NCI-H82 (cell line): ENCODE measurements at regions not wholly inside any gene's neighbourhood (a gene's known extent, or its start where the extent isn't known, plus 50 kb on each side); places are given as distances from the start of the nearest gene placed in this dataset.

Experiments
- DNase-seq: peaks from one replicate; lab custom pipeline; 2025; lab: John Stamatoyannopoulos, UW

GRCh38 chr13:63693696-63694095, 2278.0 kb upstream of the PCDH20 start:
- DNase-seq: no peak

GRCh38 chr13:63691474-63691873, 2275.8 kb upstream of the PCDH20 start:
- no peak for DNase-seq

GRCh38 chr13:63690672-63691071, 2275.0 kb upstream of the PCDH20 start:
- no peak for DNase-seq

GRCh38 chr13:63684822-63685221, 2269.2 kb upstream of the PCDH20 start:
- DNase-seq: no peak

GRCh38 chr13:63680704-63681103, 2265.1 kb upstream of the PCDH20 start:
- DNase-seq: no peak

- DNase-seq: peak; percentile 49
These were observed 2255.6 kb upstream of the PCDH20 start for GRCh38 chr13:63671296-63671695.

- no peak for DNase-seq
These were observed 2235.7 kb upstream of the PCDH20 start for GRCh38 chr13:63651394-63651793.

GRCh38 chr13:63643543-63643942, 2227.9 kb upstream of the PCDH20 start:
- no peak for DNase-seq

- peak; percentile 34 for DNase-seq
These were observed 2220.8 kb upstream of the PCDH20 start for GRCh38 chr13:63636316-63636993.

GRCh38 chr13:63632321-63632720, 2216.7 kb upstream of the PCDH20 start:
- DNase-seq: no peak

- DNase-seq: no peak
These were observed 2215.4 kb upstream of the PCDH20 start for GRCh38 chr13:63631006-63631405.

GRCh38 chr13:63629591-63629990, 2213.9 kb upstream of the PCDH20 start:
- DNase-seq: no peak

- DNase-seq: no peak
These were observed 2212.7 kb upstream of the PCDH20 start for GRCh38 chr13:63628310-63628709.

- no peak for DNase-seq
These were observed 2210.2 kb upstream of the PCDH20 start for GRCh38 chr13:63625869-63626268.

GRCh38 chr13:63614874-63615612, 2199.4 kb upstream of the PCDH20 start:
- no peak for DNase-seq

GRCh38 chr13:63607153-63607552, 2191.5 kb upstream of the PCDH20 start:
- no peak for DNase-seq

- no peak for DNase-seq
These were observed 2190.3 kb upstream of the PCDH20 start for GRCh38 chr13:63605962-63606361.

GRCh38 chr13:63605403-63605802, 2189.8 kb upstream of the PCDH20 start:
- no peak for DNase-seq

- DNase-seq: no peak
These were observed 2180.2 kb upstream of the PCDH20 start for GRCh38 chr13:63595811-63596210.

GRCh38 chr13:63586467-63586866, 2170.8 kb upstream of the PCDH20 start:
- DNase-seq: no peak

GRCh38 chr13:63578796-63579195, 2163.1 kb upstream of the PCDH20 start:
- DNase-seq: no peak

- DNase-seq: no peak
These were observed 2151.4 kb upstream of the PCDH20 start for GRCh38 chr13:63567031-63567430.

GRCh38 chr13:63554157-63554556, 2138.5 kb upstream of the PCDH20 start:
- DNase-seq: no peak

GRCh38 chr13:63551731-63552130, 2136.1 kb upstream of the PCDH20 start:
- no peak for DNase-seq
